ENCODE measurements at regions not wholly inside any gene's neighbourhood (a gene's known extent, or its start where the extent isn't known, plus 50 kb on each side); places are given as distances from the start of the nearest gene placed in this dataset.

GRCh38 chr14:63795532-63795931 lies 57.3 kb upstream of the SYNE2 start:
- no peak for TF ChIP-seq EP300 (IDR thresholded peaks at IDR 0.05)
- no peak for TF ChIP-seq CTCF (IDR thresholded peaks at IDR 0.05)
- no peak for TF ChIP-seq POLR2A (IDR thresholded peaks at IDR 0.05)
- TF ChIP-seq POLR2AphosphoS5 (IDR thresholded peaks at IDR 0.05), result no peak

Measured in stomach (tissue), 4 donors.